AG04449 (cell line): ENCODE measurements at regions not wholly inside any gene's neighbourhood (a gene's known extent, or its start where the extent isn't known, plus 50 kb on each side); places are given as distances from the start of the nearest gene placed in this dataset.

Source experiments
- CTCF ChIA-PET: fragments of 350-600 bp; formaldehyde crosslinking; extraction: SDS; loops from one replicate; lab custom pipeline; 2021; ENCODE audit warnings: antibody characterized with exemption; lab: Yijun Ruan, JAX
- POLR2A ChIA-PET: fragments of 400-600, 350-600 bp; formaldehyde crosslinking; extraction: SDS; loops from one replicate; lab custom pipeline; 2020; ENCODE audit warnings: antibody characterized with exemption, inconsistent platforms; lab: Yijun Ruan, JAX
- DNase-seq: peaks from one replicate; pipeline ENCODE4 v3.0.0-alpha.2; 2010; ENCODE audit warnings: low read depth, low spot score
- H3K4me3 ChIP-seq: 2 replicates; pipeline ENCODE4 v1.5.1; 2011; ENCODE audit warnings: low read depth, mild to moderate bottlenecking, control low read depth, low read length
- TF ChIP-seq, protein P1 (sequence below): IDR thresholded peaks from one replicate; pipeline ENCODE4 v1.5.1; 2011; ENCODE audit warnings: mild to moderate bottlenecking, moderate library complexity, low read length, control low read depth, inconsistent platforms; ENCODE audit not compliant: insufficient read depth; ENCODE audit errors: missing control alignments

DNA sequence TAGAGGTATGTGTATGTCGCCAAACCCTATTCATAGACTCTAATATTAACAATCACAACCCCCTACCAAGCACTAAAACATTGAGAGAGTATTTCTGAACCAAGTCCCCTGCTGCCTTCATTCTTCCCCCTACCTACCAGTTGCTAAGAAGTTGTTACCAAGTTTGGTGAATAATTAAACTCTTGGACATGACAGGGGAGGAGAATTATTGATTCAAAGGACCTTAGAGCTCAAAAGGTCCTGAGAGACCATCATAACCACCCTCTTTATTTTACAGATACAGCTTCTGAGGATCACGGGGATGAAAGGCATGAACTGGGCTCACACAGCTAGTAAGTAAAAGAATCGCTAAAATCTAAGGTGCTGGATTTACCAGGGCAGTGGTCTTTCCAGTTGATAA is 204.1 kb downstream of the PIK3C3 start:
- CTCF ChIA-PET, result no interaction called here
- POLR2A ChIA-PET, result no interaction called here
- DNase-seq, result no peak
- H3K4me3 ChIP-seq, result no peak overlapping the region
- TF ChIP-seq, protein P1, sequence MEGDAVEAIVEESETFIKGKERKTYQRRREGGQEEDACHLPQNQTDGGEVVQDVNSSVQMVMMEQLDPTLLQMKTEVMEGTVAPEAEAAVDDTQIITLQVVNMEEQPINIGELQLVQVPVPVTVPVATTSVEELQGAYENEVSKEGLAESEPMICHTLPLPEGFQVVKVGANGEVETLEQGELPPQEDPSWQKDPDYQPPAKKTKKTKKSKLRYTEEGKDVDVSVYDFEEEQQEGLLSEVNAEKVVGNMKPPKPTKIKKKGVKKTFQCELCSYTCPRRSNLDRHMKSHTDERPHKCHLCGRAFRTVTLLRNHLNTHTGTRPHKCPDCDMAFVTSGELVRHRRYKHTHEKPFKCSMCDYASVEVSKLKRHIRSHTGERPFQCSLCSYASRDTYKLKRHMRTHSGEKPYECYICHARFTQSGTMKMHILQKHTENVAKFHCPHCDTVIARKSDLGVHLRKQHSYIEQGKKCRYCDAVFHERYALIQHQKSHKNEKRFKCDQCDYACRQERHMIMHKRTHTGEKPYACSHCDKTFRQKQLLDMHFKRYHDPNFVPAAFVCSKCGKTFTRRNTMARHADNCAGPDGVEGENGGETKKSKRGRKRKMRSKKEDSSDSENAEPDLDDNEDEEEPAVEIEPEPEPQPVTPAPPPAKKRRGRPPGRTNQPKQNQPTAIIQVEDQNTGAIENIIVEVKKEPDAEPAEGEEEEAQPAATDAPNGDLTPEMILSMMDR, result no peak

DNA sequence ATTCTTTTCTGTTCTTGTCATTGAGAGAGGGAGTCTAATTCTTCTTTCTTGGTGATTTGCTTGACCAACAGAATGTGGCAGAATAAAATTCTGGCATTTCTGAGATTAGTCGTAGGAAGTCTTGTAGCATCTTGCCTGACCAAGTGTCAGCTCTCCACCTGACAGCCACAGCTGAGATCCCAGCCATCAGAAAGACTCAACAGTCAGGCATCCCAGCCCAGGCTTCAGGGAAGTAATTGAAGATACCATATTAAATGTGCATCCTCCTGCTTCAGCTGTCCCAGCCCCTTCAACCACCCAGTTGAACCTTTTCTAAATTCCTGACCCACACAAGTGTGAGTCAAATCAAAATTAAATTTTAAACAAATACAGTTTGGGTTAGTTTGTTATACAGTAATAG is 208.3 kb downstream of the PIK3C3 start:
- H3K4me3 ChIP-seq, result no peak overlapping the region
- ChIA-PET CTCF (no interaction called here), POLR2A (no interaction called here)
- DNase-seq, result no peak
- TF ChIP-seq, protein P1, result no peak

DNA sequence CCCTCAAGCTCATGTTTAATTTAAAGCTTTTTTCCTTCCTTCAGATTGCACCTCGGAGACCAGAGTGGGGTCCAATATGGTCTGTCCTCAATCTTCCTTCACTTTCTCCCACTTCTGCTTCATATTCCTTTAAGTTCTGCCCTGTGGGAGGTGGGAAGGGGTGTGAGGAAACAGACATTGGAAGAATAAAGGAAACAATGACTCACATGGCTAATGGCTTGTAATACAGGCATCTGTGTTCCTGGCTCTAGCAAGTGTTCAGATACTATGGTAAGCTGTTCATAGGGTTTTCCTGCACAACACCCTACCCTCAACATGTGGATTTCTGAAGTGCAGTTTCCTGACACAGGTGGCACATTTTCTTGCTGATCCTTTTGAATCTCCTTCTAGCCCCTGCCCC is 209.5 kb downstream of the PIK3C3 start:
- no peak overlapping the region for H3K4me3 ChIP-seq
- ChIA-PET CTCF (no interaction called here), POLR2A (no interaction called here)
- TF ChIP-seq, protein P1, result no peak
- no peak for DNase-seq

DNA sequence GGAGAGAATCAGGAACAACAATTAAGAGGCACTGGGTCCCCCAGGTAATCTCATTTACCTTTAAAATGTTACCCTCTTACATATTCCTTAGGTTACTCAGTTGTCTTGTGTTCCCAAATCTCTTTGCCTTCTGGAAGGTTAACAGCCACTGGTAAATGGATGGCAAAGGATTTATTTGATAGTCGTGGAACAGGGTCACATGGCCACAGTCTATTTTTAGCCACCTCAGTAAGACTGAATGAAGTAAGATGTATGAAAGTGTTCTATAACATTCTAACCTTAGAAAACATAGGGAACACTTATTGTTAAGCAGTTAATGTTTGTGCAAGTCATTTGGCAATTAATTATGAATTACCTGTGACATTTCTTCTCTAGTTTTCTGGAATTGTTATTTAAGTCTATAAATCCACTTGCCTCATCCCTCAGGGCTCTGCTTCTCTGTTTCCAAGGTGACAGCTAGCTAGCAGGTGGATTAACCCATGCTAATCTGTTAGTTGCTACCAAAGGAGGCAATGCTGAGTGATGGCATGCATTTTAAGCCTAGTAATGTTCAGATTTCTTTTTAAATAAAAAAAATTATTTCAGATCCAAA is 211.0 kb downstream of the PIK3C3 start:
- POLR2A ChIA-PET, result no interaction called here
- TF ChIP-seq, protein P1, result no peak
- CTCF ChIA-PET, result no interaction called here
- H3K4me3 ChIP-seq, result no peak overlapping the region
- DNase-seq, result no peak

DNA sequence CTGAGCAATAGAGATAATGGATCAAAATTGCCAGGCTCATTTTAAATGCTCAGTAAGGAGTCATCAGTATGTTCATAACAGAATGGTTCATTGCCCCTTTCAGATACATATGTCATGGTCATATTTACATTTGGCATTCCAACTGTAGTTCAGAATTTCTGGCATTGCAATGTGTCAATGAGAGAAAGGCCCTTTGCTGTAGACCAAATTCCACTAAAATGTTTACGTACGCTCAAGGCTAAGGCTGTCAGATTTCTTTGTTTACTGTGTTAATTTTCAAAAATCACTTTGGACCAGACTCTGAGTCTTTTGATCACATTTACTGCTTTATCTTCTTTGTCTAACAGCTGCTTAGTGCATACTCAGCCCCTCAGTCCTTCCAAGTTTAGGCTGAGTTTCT is 213.5 kb downstream of the PIK3C3 start:
- H3K4me3 ChIP-seq, result no peak overlapping the region
- TF ChIP-seq, protein P1, result no peak
- ChIA-PET POLR2A (no interaction called here), CTCF (no interaction called here)
- no peak for DNase-seq

DNA sequence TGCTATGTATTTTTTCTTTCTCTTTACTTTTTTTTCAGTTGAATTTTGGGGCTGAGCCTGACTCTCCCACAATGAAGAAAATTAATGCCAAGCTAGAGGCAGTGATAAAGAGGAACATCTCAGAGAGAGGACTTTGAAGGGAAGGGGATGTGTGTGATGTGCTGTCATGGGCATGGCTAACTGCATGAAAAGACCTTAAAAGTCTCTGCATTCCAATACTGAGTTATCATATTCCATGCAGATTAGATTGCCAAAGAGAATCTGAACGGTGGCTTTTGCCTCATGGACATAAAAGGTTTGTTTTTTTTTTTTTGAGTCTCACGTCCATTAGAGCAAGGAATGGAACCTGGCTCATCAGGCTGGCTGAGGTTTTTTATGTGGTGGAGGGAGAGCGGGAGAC is 213.9 kb downstream of the PIK3C3 start:
- POLR2A ChIA-PET, result no interaction called here
- DNase-seq, result no peak
- TF ChIP-seq, protein P1, result no peak
- H3K4me3 ChIP-seq, result no peak overlapping the region
- CTCF ChIA-PET, result no interaction called here
